Vagina (tissue), 2 donors: ENCODE measurements at regions not wholly inside any gene's neighbourhood (a gene's known extent, or its start where the extent isn't known, plus 50 kb on each side); places are given as distances from the start of the nearest gene placed in this dataset.

Experiments
- POLR2A ChIP-seq, 2 donors: fragments of 450-650 bp; IDR thresholded peaks; one replicate each; pipeline ENCODE4 v1.6.1; 2017; ENCODE audit warnings: antibody characterized with exemption in 2 of 2, mild to moderate bottlenecking in 2 of 2, moderate library complexity in 2 of 2
- POLR2AphosphoS5 ChIP-seq, 2 donors: sonication (generic); formaldehyde crosslinking; IDR thresholded peaks; one replicate each; pipeline ENCODE4 v1.9.0; 2017; ENCODE audit warnings: antibody characterized with exemption in 2 of 2, mild to moderate bottlenecking in 2 of 2, low read depth in 1 of 2; ENCODE audit not compliant: insufficient read depth in 1 of 2
- TF ChIP-seq, protein P1 (sequence below), 3 experiments: fragments of 450-650 bp in 2 of 3; fragments of 200-600 bp in 1 of 3; sonication (generic) in 1 of 3; IDR thresholded peaks; one replicate each; pipeline ENCODE4 v1.5.1; 2017 to 2019; ENCODE audit warnings: antibody characterized with exemption in 3 of 3, mild to moderate bottlenecking in 2 of 3, moderate library complexity in 2 of 3

DNA sequence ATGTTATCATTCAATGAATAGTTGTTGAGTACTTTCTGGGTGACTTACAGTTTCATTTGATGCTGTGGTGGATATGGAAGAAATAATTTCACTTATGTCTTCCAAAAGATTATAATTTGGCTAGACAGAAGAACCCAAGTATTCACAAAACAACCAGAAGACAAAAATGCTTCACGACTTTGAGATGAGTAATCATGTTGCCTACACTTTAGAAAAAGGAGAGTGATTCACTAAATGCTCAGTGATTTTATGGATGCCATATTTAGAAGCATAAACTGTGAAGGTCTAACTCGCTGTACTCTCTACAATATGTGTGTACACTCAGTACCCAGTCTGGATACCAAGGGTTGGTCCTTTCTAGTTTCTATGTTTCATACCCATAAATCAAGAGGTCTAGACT is 101.3 kb upstream of the E2F7 start:
- TF ChIP-seq, protein P1, sequence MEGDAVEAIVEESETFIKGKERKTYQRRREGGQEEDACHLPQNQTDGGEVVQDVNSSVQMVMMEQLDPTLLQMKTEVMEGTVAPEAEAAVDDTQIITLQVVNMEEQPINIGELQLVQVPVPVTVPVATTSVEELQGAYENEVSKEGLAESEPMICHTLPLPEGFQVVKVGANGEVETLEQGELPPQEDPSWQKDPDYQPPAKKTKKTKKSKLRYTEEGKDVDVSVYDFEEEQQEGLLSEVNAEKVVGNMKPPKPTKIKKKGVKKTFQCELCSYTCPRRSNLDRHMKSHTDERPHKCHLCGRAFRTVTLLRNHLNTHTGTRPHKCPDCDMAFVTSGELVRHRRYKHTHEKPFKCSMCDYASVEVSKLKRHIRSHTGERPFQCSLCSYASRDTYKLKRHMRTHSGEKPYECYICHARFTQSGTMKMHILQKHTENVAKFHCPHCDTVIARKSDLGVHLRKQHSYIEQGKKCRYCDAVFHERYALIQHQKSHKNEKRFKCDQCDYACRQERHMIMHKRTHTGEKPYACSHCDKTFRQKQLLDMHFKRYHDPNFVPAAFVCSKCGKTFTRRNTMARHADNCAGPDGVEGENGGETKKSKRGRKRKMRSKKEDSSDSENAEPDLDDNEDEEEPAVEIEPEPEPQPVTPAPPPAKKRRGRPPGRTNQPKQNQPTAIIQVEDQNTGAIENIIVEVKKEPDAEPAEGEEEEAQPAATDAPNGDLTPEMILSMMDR (IDR thresholded peaks at IDR 0.05): no peak
- TF ChIP-seq POLR2A (IDR thresholded peaks at IDR 0.05) (no peak), POLR2AphosphoS5 (IDR thresholded peaks at IDR 0.05; ENCODE audit: insufficient read depth in 1 of 2, low read depth in 1 of 2) (no peak)
